Astrocyte (in vitro differentiated cells and primary cell): ENCODE measurements at regions not wholly inside any gene's neighbourhood (a gene's known extent, or its start where the extent isn't known, plus 50 kb on each side); places are given as distances from the start of the nearest gene placed in this dataset.

Experiments used
- DNase-seq: peaks from one replicate; pipeline ENCODE4 v3.0.0-alpha.2; 2010; ENCODE audit warnings: low read depth
- FAIRE-seq: peaks from 2 replicates; lab custom pipeline; 2011; peaks lifted over from hg19 to GRCh38; lab: Jason Lieb, UNC
- H2AFZ ChIP-seq: 2 replicates; pipeline ENCODE4 v1.6.0; 2012; ENCODE audit warnings: low read depth, low read length, inconsistent platforms
- H3K27ac ChIP-seq: 2 replicates; pipeline ENCODE4 v1.5.1; 2011; ENCODE audit warnings: low read depth, low read length, inconsistent platforms
- H3K27me3 ChIP-seq: 2 replicates; pipeline ENCODE4 v1.6.0; 2011; ENCODE audit warnings: low read length, inconsistent platforms; ENCODE audit not compliant: insufficient read depth
- H3K36me3 ChIP-seq: 2 replicates; pipeline ENCODE4 v1.5.1; 2011; ENCODE audit warnings: low read length, inconsistent platforms; ENCODE audit not compliant: insufficient read depth
- H3K4me1 ChIP-seq: 2 replicates; pipeline ENCODE4 v1.5.1; 2011; ENCODE audit warnings: low read length, inconsistent platforms; ENCODE audit not compliant: insufficient read depth
- H3K4me2 ChIP-seq: 2 replicates; pipeline ENCODE4 v1.6.0; 2012; ENCODE audit warnings: low read length, inconsistent platforms
- H3K4me3 ChIP-seq: 2 replicates; pipeline ENCODE4 v1.5.1; 2011; ENCODE audit warnings: low read depth, mild to moderate bottlenecking, low read length, inconsistent platforms; ENCODE audit not compliant: insufficient read depth
- H3K79me2 ChIP-seq: 2 replicates; pipeline ENCODE4 v1.6.0; 2012; ENCODE audit warnings: mild to moderate bottlenecking, low read length, inconsistent platforms; ENCODE audit not compliant: insufficient read depth
- H3K9ac ChIP-seq: 2 replicates; pipeline ENCODE4 v1.6.0; 2012; ENCODE audit warnings: mild to moderate bottlenecking, low read length, inconsistent platforms
- H3K9me3 ChIP-seq: 2 replicates; pipeline ENCODE4 v1.5.1; 2012; ENCODE audit warnings: low read depth, mild to moderate bottlenecking, low read length, inconsistent platforms; ENCODE audit not compliant: insufficient read depth
- H4K20me1 ChIP-seq: 2 replicates; pipeline ENCODE4 v1.6.0; 2012; ENCODE audit warnings: low read length, inconsistent platforms; ENCODE audit not compliant: insufficient read depth
- H3K27ac Mint-ChIP-seq: one replicate; pipeline ENCODE4 v1.8.0; 2021; ENCODE audit warnings: mild to moderate bottlenecking, mixed read lengths; ENCODE audit not compliant: unreplicated experiment
- H3K27me3 Mint-ChIP-seq: one replicate; pipeline ENCODE4 v1.8.0; 2021; ENCODE audit warnings: low read depth, mixed read lengths; ENCODE audit not compliant: unreplicated experiment
- H3K36me3 Mint-ChIP-seq: one replicate; pipeline ENCODE4 v1.8.0; 2021; ENCODE audit warnings: low read depth, mixed read lengths; ENCODE audit not compliant: unreplicated experiment
- H3K4me1 Mint-ChIP-seq: one replicate; pipeline ENCODE4 v1.8.0; 2021; ENCODE audit warnings: low read depth, mixed read lengths; ENCODE audit not compliant: unreplicated experiment
- H3K4me3 Mint-ChIP-seq: one replicate; pipeline ENCODE4 v1.8.0; 2021; ENCODE audit warnings: mild to moderate bottlenecking, moderate library complexity, mixed read lengths; ENCODE audit not compliant: unreplicated experiment
- H3K9me3 Mint-ChIP-seq: one replicate; pipeline ENCODE4 v1.8.0; 2021; ENCODE audit warnings: mild to moderate bottlenecking, mixed read lengths; ENCODE audit not compliant: unreplicated experiment
- EZH2 ChIP-seq: IDR thresholded peaks from 2 replicates; pipeline ENCODE4 v1.6.1; 2012; ENCODE audit warnings: mild to moderate bottlenecking, low read length, inconsistent platforms; ENCODE audit not compliant: insufficient read depth
- TF ChIP-seq, protein P1 (sequence below): IDR thresholded peaks from 2 replicates; pipeline ENCODE4 v1.5.1; 2011; ENCODE audit warnings: low read depth, mild to moderate bottlenecking, inconsistent platforms, low read length, moderate library complexity; ENCODE audit not compliant: insufficient read depth

DNA sequence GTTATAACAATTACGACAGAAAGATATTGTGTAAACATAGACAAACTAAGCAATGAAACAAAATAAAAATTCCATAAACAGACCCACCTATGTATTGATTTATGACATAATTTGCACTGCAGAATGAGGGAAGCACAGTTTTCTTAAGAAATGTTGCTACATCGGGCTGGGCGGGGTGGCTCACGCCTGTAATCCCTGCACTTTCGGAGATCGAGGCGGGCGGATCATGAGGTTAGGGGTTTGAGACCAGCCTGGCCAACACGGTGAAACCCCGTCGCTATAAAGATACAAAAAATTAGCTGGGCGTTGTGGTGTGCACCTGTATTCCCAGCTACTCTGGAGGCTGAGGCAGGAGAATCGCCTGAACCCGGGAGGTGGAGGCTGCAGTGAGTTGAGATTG, 1344.4 kb upstream of the WWC1 start:
- no peak overlapping the region for H3K9ac ChIP-seq
- no peaks in the 10 kb centered on the region for H3K27me3 ChIP-seq
- FAIRE-seq (no peak), DNase-seq (no peak)
- H3K9me3 ChIP-seq, result no peaks in the 10 kb centered on the region
- no peak overlapping the region for H3K27ac Mint-ChIP-seq
- no peak overlapping the region for H3K4me2 ChIP-seq
- H3K9me3 Mint-ChIP-seq, result no peaks in the 10 kb centered on the region
- no peak overlapping the region for H3K27ac ChIP-seq
- H3K36me3 Mint-ChIP-seq, result no peaks in the 10 kb centered on the region
- TF ChIP-seq, protein P1, sequence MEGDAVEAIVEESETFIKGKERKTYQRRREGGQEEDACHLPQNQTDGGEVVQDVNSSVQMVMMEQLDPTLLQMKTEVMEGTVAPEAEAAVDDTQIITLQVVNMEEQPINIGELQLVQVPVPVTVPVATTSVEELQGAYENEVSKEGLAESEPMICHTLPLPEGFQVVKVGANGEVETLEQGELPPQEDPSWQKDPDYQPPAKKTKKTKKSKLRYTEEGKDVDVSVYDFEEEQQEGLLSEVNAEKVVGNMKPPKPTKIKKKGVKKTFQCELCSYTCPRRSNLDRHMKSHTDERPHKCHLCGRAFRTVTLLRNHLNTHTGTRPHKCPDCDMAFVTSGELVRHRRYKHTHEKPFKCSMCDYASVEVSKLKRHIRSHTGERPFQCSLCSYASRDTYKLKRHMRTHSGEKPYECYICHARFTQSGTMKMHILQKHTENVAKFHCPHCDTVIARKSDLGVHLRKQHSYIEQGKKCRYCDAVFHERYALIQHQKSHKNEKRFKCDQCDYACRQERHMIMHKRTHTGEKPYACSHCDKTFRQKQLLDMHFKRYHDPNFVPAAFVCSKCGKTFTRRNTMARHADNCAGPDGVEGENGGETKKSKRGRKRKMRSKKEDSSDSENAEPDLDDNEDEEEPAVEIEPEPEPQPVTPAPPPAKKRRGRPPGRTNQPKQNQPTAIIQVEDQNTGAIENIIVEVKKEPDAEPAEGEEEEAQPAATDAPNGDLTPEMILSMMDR, result no peak
- no peak for TF ChIP-seq EZH2
- no peak overlapping the region for H3K4me3 Mint-ChIP-seq
- no peaks in the 10 kb centered on the region for H3K79me2 ChIP-seq
- no peaks in the 10 kb centered on the region for H3K4me1 ChIP-seq
- no peaks in the 10 kb centered on the region for H3K36me3 ChIP-seq
- no peak overlapping the region for H3K4me3 ChIP-seq
- H3K27me3 Mint-ChIP-seq, result no peaks in the 10 kb centered on the region
- no peaks in the 10 kb centered on the region for H4K20me1 ChIP-seq
- H3K4me1 Mint-ChIP-seq, result no peaks in the 10 kb centered on the region
- H2AFZ ChIP-seq, result no peak overlapping the region

DNA sequence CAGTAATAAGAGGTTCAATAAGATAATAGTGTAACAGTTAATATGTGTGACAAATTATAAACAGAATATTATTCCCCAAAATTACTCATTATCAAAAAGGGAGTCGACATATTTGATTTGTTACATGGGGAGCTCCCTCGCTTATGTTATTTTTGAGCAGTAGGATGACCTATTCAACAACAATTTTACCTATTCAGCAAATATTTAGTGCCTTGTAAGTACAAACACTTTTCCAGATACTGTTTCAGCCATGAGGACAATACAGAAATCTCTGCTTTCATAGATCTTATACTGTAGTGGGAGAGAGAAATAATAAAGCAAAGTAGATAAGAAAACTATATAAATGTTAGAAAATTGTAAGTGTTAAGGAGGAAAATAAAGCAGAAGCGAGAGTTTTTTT, 1342.8 kb upstream of the WWC1 start:
- Mint-ChIP-seq H3K9me3 (no peaks in the 10 kb centered on the region), H3K27ac (no peak overlapping the region), H3K4me3 (no peak overlapping the region), H3K27me3 (no peaks in the 10 kb centered on the region), H3K36me3 (no peaks in the 10 kb centered on the region), H3K4me1 (no peaks in the 10 kb centered on the region)
- Histone ChIP-seq H3K36me3 (no peaks in the 10 kb centered on the region), H3K79me2 (no peaks in the 10 kb centered on the region), H4K20me1 (no peaks in the 10 kb centered on the region), H3K9ac (no peak overlapping the region), H3K4me1 (no peaks in the 10 kb centered on the region), H3K4me2 (no peak overlapping the region), H3K27me3 (no peaks in the 10 kb centered on the region), H3K9me3 (no peaks in the 10 kb centered on the region), H3K27ac (no peak overlapping the region), H3K4me3 (no peak overlapping the region), H2AFZ (no peak overlapping the region)
- DNase-seq (no peak), FAIRE-seq (no peak)
- TF ChIP-seq, protein P1, result no peak
- TF ChIP-seq EZH2, result no peak

DNA sequence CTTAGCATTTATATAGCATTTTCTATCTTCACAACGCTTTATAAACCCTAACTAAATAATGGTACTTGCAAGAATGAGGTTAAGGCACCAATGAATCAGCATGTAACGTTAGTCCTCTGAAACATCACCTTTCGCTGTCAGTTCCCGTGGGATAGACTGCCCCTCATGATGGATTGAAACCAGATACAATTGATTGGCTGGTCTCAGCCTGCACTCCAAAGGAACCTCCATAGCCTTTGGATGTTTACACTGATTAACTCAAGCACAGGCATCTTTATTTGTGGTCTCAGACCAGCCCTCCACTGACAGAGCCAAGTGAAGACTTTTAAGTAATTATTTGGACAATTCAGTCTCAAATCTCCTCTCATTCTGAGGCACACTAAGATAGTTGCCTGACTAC, 1339.4 kb upstream of the WWC1 start:
- H3K4me1 Mint-ChIP-seq, result no peaks in the 10 kb centered on the region
- Histone ChIP-seq H3K27me3 (no peaks in the 10 kb centered on the region), H3K4me2 (no peak overlapping the region), H3K9ac (no peak overlapping the region), H4K20me1 (no peaks in the 10 kb centered on the region), H3K4me3 (no peak overlapping the region), H3K4me1 (no peaks in the 10 kb centered on the region), H3K79me2 (no peaks in the 10 kb centered on the region), H2AFZ (no peak overlapping the region), H3K36me3 (no peaks in the 10 kb centered on the region), H3K9me3 (no peaks in the 10 kb centered on the region), H3K27ac (no peak overlapping the region)
- H3K4me3 Mint-ChIP-seq, result no peak overlapping the region
- no peak overlapping the region for H3K27ac Mint-ChIP-seq
- TF ChIP-seq EZH2, result no peak
- TF ChIP-seq, protein P1, result no peak
- FAIRE-seq (no peak), DNase-seq (no peak)
- no peaks in the 10 kb centered on the region for H3K27me3 Mint-ChIP-seq
- no peaks in the 10 kb centered on the region for H3K36me3 Mint-ChIP-seq
- H3K9me3 Mint-ChIP-seq, result no peaks in the 10 kb centered on the region
